ENCODE measurements at regions not wholly inside any gene's neighbourhood (a gene's known extent, or its start where the extent isn't known, plus 50 kb on each side); places are given as distances from the start of the nearest gene placed in this dataset.

- Mint-ChIP-seq H3K27me3 (peaks cover 6% of the 10 kb centered on the region), H3K4me3 (no peak overlapping the region), H3K9me3 (ENCODE audit: insufficient read depth) (no peaks in the 10 kb centered on the region), H3K4me1 (no peaks in the 10 kb centered on the region), H3K27ac (no peak overlapping the region)
- Histone ChIP-seq H3K27me3 (replicated peaks in 1 of 4; ENCODE audit: control extremely low read depth in 1 of 4, control insufficient read depth in 3 of 4, insufficient read depth in 4 of 4, low read length in 3 of 4) (no peaks in the 10 kb centered on the region), H4K20me1 (ENCODE audit: control insufficient read depth, insufficient read depth, low read length, poor library complexity, severe bottlenecking) (no peaks in the 10 kb centered on the region), H3K9me3 (ENCODE audit: control extremely low read depth in 1 of 3, control insufficient read depth in 2 of 3, insufficient read depth in 1 of 3, low read length in 2 of 3) (no peaks in the 10 kb centered on the region), H3K4me1 (ENCODE audit: control insufficient read depth in 2 of 2, insufficient read depth in 2 of 2, low read length in 2 of 2) (peaks cover 0 to 3% of the 10 kb centered on the region in 2 donors), H3K27ac (ENCODE audit: low read length in 2 of 2) (no peak overlapping the region), H3K36me3 (replicated peaks in 1 of 2; ENCODE audit: control extremely low read depth in 1 of 2, control insufficient read depth in 1 of 2, extremely low read depth in 1 of 2, insufficient read depth in 2 of 2, low read length in 1 of 2) (no peaks in the 10 kb centered on the region), H3K9ac (ENCODE audit: low read length) (no peak overlapping the region), H2AFZ (ENCODE audit: insufficient read depth, low read depth, low read length, poor library complexity, severe bottlenecking) (no peak overlapping the region), H3K4me3 (ENCODE audit: control extremely low read depth in 1 of 5, extremely low read depth in 1 of 5, insufficient read depth in 1 of 5, low read depth in 2 of 5, low read length in 4 of 5) (no peak overlapping the region), H3K79me2 (ENCODE audit: control insufficient read depth, insufficient read depth, low read length) (no peaks in the 10 kb centered on the region), H3K4me2 (replicated peaks; ENCODE audit: low read depth, low read length, poor library complexity, severe bottlenecking) (no peak overlapping the region)
- ChIA-PET CTCF (no interaction called here), POLR2A (no interaction called here)
- intact Hi-C loops (cut with micrococcal nuclease), result no loop called here
- no peak for TF ChIP-seq EZH2 (IDR thresholded peaks at IDR 0.05; ENCODE audit: borderline replicate concordance, insufficient read depth, low read depth, low read length, poor library complexity, severe bottlenecking)
- TF ChIP-seq, protein P1, sequence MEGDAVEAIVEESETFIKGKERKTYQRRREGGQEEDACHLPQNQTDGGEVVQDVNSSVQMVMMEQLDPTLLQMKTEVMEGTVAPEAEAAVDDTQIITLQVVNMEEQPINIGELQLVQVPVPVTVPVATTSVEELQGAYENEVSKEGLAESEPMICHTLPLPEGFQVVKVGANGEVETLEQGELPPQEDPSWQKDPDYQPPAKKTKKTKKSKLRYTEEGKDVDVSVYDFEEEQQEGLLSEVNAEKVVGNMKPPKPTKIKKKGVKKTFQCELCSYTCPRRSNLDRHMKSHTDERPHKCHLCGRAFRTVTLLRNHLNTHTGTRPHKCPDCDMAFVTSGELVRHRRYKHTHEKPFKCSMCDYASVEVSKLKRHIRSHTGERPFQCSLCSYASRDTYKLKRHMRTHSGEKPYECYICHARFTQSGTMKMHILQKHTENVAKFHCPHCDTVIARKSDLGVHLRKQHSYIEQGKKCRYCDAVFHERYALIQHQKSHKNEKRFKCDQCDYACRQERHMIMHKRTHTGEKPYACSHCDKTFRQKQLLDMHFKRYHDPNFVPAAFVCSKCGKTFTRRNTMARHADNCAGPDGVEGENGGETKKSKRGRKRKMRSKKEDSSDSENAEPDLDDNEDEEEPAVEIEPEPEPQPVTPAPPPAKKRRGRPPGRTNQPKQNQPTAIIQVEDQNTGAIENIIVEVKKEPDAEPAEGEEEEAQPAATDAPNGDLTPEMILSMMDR (IDR thresholded peaks at IDR 0.05), result no peak
- whole genome bisulfite sequencing (ENCODE audit: insufficient coverage), result 100% methylated on average over 3 of the region's 5 CpGs
- no peak for ATAC-seq (ENCODE audit: low read depth)
- no peak for DNase-seq
Observed at GRCh38 chr13:33636243-33636642, 181.7 kb upstream of the RFC3 start.

GRCh38 chr13:33636955-33637670 is 180.8 kb upstream of the RFC3 start:
- Histone ChIP-seq H3K4me2 (replicated peaks; ENCODE audit: low read depth, low read length, poor library complexity, severe bottlenecking) (no peak overlapping the region), H4K20me1 (ENCODE audit: control insufficient read depth, insufficient read depth, low read length, poor library complexity, severe bottlenecking) (no peaks in the 10 kb centered on the region), H3K27ac (ENCODE audit: low read length in 2 of 2) (no peak overlapping the region), H3K79me2 (ENCODE audit: control insufficient read depth, insufficient read depth, low read length) (no peaks in the 10 kb centered on the region), H3K36me3 (replicated peaks in 1 of 2; ENCODE audit: control extremely low read depth in 1 of 2, control insufficient read depth in 1 of 2, extremely low read depth in 1 of 2, insufficient read depth in 2 of 2, low read length in 1 of 2) (no peaks in the 10 kb centered on the region), H3K4me3 (ENCODE audit: control extremely low read depth in 1 of 5, extremely low read depth in 1 of 5, insufficient read depth in 1 of 5, low read depth in 2 of 5, low read length in 4 of 5) (no peak overlapping the region), H3K9ac (ENCODE audit: low read length) (no peak overlapping the region), H3K27me3 (replicated peaks in 1 of 4; ENCODE audit: control extremely low read depth in 1 of 4, control insufficient read depth in 3 of 4, insufficient read depth in 4 of 4, low read length in 3 of 4) (no peaks in the 10 kb centered on the region), H3K4me1 (ENCODE audit: control insufficient read depth in 2 of 2, insufficient read depth in 2 of 2, low read length in 2 of 2) (peaks cover 0 to 3% of the 10 kb centered on the region in 2 donors), H2AFZ (ENCODE audit: insufficient read depth, low read depth, low read length, poor library complexity, severe bottlenecking) (no peak overlapping the region), H3K9me3 (ENCODE audit: control extremely low read depth in 1 of 3, control insufficient read depth in 2 of 3, insufficient read depth in 1 of 3, low read length in 2 of 3) (no peaks in the 10 kb centered on the region)
- Mint-ChIP-seq H3K27me3 (peaks cover 6% of the 10 kb centered on the region), H3K4me1 (no peaks in the 10 kb centered on the region), H3K27ac (no peak overlapping the region), H3K9me3 (ENCODE audit: insufficient read depth) (no peaks in the 10 kb centered on the region), H3K4me3 (no peak overlapping the region)
- no peak for DNase-seq
- intact Hi-C loops (cut with micrococcal nuclease), result no loop called here
- WGBS (ENCODE audit: insufficient coverage), result 67% methylated on average over 1 of the region's 3 CpGs
- TF ChIP-seq EZH2 (IDR thresholded peaks at IDR 0.05; ENCODE audit: borderline replicate concordance, insufficient read depth, low read depth, low read length, poor library complexity, severe bottlenecking), result no peak
- TF ChIP-seq, protein P1 (IDR thresholded peaks at IDR 0.05), result no peak
- POLR2A ChIA-PET, result no interaction called here
- ATAC-seq (ENCODE audit: low read depth), result no peak
- CTCF ChIA-PET, result no interaction called here

All from B cell (primary cell).